ENCODE measurements at regions not wholly inside any gene's neighbourhood (a gene's known extent, or its start where the extent isn't known, plus 50 kb on each side); places are given as distances from the start of the nearest gene placed in this dataset.
"Not testable (repeated sequence)": the region's sequence is repeated elsewhere in the genome, so short reads cannot be mapped to it uniquely, and the experiment has no call there.

GRCh38 chr4:138630666-138631065 lies 384.9 kb upstream of the NOCT start:
- no peak for DNase-seq
- Mint-ChIP-seq H3K36me3 (ENCODE audit: unreplicated experiment) (peaks cover 10% of the 10 kb centered on the region), H3K4me1 (ENCODE audit: low read depth, unreplicated experiment) (peaks cover 22% of the 10 kb centered on the region), H3K9me3 (ENCODE audit: unreplicated experiment) (peaks cover 7% of the 10 kb centered on the region), H3K27ac (ENCODE audit: unreplicated experiment) (no peak overlapping the region), H3K4me3 (ENCODE audit: unreplicated experiment) (no peak overlapping the region), H3K27me3 (ENCODE audit: unreplicated experiment) (peaks cover 8% of the 10 kb centered on the region)
- no peak for TF ChIP-seq CTCF (IDR thresholded peaks at IDR 0.05; ENCODE audit: partially characterized antibody, unreplicated experiment)

DNA sequence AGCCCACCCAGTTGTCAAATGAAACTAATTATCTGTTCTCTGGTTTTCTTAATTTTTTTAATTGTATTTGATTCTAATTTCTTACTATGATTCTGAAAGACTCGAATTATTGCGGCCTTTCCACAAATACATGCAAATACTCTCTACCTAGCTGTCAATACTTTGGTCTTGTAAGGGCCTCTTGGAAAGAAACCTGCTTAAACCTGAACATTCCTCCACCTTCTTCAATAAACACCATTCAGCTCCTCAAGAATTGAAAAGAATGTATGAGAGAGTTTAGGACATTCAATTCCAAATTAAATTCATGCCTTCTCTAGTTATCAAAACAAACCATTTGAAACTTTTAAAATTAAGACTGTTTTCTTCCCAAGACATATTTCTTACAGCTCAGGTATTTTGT lies 385.9 kb upstream of the NOCT start:
- Mint-ChIP-seq H3K36me3 (ENCODE audit: unreplicated experiment) (peaks cover 10% of the 10 kb centered on the region), H3K4me1 (ENCODE audit: low read depth, unreplicated experiment) (peaks cover 22% of the 10 kb centered on the region), H3K4me3 (ENCODE audit: unreplicated experiment) (no peak overlapping the region), H3K9me3 (ENCODE audit: unreplicated experiment) (peaks cover 7% of the 10 kb centered on the region), H3K27ac (ENCODE audit: unreplicated experiment) (no peak overlapping the region), H3K27me3 (ENCODE audit: unreplicated experiment) (peaks cover 7% of the 10 kb centered on the region)
- TF ChIP-seq CTCF (IDR thresholded peaks at IDR 0.05; ENCODE audit: partially characterized antibody, unreplicated experiment), result no peak
- no peak for DNase-seq

DNA sequence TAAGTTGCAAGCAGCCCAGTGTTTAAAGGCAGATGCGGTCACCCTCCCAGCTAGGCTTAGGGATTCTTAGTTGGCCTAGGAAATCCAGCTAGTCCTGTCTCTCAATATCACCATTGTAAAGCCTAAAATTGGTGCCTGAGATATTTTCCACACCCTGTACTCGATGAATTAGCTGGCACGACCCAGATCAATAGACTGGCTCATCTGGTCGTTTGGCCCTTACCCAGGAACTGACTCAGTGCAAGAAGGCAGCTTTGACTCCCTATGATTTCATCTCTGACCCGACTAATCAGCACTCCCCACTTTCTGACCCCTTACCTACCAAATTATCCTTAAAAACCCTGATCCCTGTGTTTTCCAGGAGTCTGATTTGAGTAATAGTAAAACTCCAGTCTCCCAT lies 384.9 kb upstream of the SLC7A11 start:
- no peak for TF ChIP-seq CTCF (IDR thresholded peaks at IDR 0.05; ENCODE audit: partially characterized antibody, unreplicated experiment)
- no peak overlapping the region for H3K4me3 Mint-ChIP-seq (ENCODE audit: unreplicated experiment)
- H3K4me1 Mint-ChIP-seq (ENCODE audit: low read depth, unreplicated experiment), result no peaks in the 10 kb centered on the region
- no peak for DNase-seq
- no peak overlapping the region for H3K27ac Mint-ChIP-seq (ENCODE audit: unreplicated experiment)
- peaks cover 5% of the 10 kb centered on the region for H3K36me3 Mint-ChIP-seq (ENCODE audit: unreplicated experiment)
- peaks cover 3% of the 10 kb centered on the region for H3K9me3 Mint-ChIP-seq (ENCODE audit: unreplicated experiment)
- no peaks in the 10 kb centered on the region for H3K27me3 Mint-ChIP-seq (ENCODE audit: unreplicated experiment)

- H3K27me3 Mint-ChIP-seq (ENCODE audit: unreplicated experiment); H3K4me3 Mint-ChIP-seq (ENCODE audit: unreplicated experiment); H3K27ac Mint-ChIP-seq (ENCODE audit: unreplicated experiment); H3K36me3 Mint-ChIP-seq (ENCODE audit: unreplicated experiment); H3K4me1 Mint-ChIP-seq (ENCODE audit: low read depth, unreplicated experiment); DNase-seq; H3K9me3 Mint-ChIP-seq (ENCODE audit: unreplicated experiment): not testable (repeated sequence)
These were observed 380.2 kb upstream of the SLC7A11 start for GRCh38 chr4:138622362-138622761.

DNA sequence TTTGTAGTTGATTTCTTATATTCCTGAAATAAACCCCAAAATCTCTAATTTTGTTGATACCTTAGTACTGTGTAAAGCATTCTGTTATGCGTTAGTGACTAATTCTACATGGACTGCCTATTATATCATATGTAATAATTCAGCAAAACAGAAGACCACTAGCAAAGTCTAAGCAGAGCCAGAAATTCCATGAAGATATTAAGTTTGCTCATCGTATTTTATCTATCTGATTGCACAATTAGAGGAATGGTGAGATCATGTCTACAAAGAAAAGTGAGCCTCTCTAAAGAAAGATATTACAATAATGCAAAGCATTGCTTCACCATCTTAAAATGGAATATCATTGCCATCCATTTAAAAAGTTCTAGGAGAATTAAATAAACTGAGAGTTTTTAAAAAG lies 374.6 kb upstream of the SLC7A11 start:
- Mint-ChIP-seq H3K4me3 (ENCODE audit: unreplicated experiment) (no peak overlapping the region), H3K27me3 (ENCODE audit: unreplicated experiment) (no peaks in the 10 kb centered on the region), H3K9me3 (ENCODE audit: unreplicated experiment) (no peaks in the 10 kb centered on the region), H3K36me3 (ENCODE audit: unreplicated experiment) (no peaks in the 10 kb centered on the region), H3K4me1 (ENCODE audit: low read depth, unreplicated experiment) (peaks cover 10% of the 10 kb centered on the region), H3K27ac (ENCODE audit: unreplicated experiment) (no peak overlapping the region)
- no peak for TF ChIP-seq CTCF (IDR thresholded peaks at IDR 0.05; ENCODE audit: partially characterized antibody, unreplicated experiment)
- DNase-seq, result no peak
